ENCODE measurements at regions not wholly inside any gene's neighbourhood (a gene's known extent, or its start where the extent isn't known, plus 50 kb on each side); places are given as distances from the start of the nearest gene placed in this dataset.
A peak's percentile ranks its signal among the peaks of the same experiment; 100 is the strongest.

GRCh38 chr3:31235062-31235700 lies 297.5 kb upstream of the STT3B start:
- no peaks in the 10 kb centered on the region for H3K36me3 Mint-ChIP-seq (ENCODE audit: low read depth)
- H3K27ac Mint-ChIP-seq (ENCODE audit: unreplicated experiment), result peak overlapping the region; percentile 14
- no peaks in the 10 kb centered on the region for H3K9me3 Mint-ChIP-seq
- H3K4me3 Mint-ChIP-seq, result no peak overlapping the region
- no peaks in the 10 kb centered on the region for H3K27me3 Mint-ChIP-seq (ENCODE audit: low read depth)
- TF ChIP-seq, protein P1, sequence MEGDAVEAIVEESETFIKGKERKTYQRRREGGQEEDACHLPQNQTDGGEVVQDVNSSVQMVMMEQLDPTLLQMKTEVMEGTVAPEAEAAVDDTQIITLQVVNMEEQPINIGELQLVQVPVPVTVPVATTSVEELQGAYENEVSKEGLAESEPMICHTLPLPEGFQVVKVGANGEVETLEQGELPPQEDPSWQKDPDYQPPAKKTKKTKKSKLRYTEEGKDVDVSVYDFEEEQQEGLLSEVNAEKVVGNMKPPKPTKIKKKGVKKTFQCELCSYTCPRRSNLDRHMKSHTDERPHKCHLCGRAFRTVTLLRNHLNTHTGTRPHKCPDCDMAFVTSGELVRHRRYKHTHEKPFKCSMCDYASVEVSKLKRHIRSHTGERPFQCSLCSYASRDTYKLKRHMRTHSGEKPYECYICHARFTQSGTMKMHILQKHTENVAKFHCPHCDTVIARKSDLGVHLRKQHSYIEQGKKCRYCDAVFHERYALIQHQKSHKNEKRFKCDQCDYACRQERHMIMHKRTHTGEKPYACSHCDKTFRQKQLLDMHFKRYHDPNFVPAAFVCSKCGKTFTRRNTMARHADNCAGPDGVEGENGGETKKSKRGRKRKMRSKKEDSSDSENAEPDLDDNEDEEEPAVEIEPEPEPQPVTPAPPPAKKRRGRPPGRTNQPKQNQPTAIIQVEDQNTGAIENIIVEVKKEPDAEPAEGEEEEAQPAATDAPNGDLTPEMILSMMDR (conservative IDR thresholded peaks at IDR 0.05), result no peak
- no peaks in the 10 kb centered on the region for H3K4me1 Mint-ChIP-seq
- no peak for DNase-seq (ENCODE audit: low read depth, low spot score)

DNA sequence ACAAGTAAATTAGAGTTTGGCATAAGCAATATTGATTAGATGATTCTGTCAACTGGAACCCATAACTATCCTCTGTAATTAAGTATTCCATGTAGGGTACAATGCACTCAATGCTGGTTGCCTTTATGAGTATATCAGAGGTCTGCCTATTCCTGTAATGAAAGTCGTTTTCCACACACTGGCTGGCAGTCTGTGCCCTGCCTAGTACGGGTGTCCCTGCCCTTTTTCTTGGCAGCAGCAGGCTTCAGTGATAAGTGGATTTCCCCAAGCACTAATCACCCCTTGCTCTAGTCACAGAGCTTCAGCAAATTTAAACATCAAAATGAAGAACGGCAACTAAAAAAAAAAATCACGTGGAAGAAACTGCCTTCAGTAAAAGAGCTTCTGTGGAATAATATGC lies 294.8 kb upstream of the STT3B start:
- DNase-seq (ENCODE audit: low read depth, low spot score), result no peak
- Mint-ChIP-seq H3K36me3 (ENCODE audit: low read depth) (no peaks in the 10 kb centered on the region), H3K4me1 (no peaks in the 10 kb centered on the region), H3K9me3 (no peaks in the 10 kb centered on the region), H3K27me3 (ENCODE audit: low read depth) (no peaks in the 10 kb centered on the region), H3K4me3 (no peak overlapping the region), H3K27ac (ENCODE audit: unreplicated experiment) (no peak overlapping the region)
- TF ChIP-seq, protein P1 (conservative IDR thresholded peaks at IDR 0.05), result no peak

DNA sequence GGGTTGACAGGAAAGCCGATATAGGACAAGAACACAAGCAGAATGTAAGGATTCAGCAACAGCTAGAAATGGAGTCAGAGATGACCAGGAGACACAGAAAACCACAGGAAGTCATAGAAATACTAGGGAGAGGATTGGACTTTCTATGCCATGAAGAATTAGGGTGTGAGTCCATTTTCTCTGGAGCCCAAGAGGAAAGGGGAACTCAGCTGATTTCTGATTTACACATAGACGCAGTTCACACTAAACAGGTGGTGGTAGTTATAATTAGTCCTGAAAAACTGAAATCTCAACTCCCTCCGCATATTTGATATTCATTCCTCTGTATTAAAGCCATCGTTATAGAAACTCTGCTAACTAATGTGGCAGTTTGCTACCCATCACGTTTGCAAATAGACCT lies 292.7 kb upstream of the STT3B start:
- Mint-ChIP-seq H3K27ac (ENCODE audit: unreplicated experiment) (no peak overlapping the region), H3K4me3 (no peak overlapping the region), H3K9me3 (no peaks in the 10 kb centered on the region), H3K27me3 (ENCODE audit: low read depth) (no peaks in the 10 kb centered on the region), H3K4me1 (peaks cover 2% of the 10 kb centered on the region), H3K36me3 (ENCODE audit: low read depth) (no peaks in the 10 kb centered on the region)
- TF ChIP-seq, protein P1 (conservative IDR thresholded peaks at IDR 0.05), result no peak
- no peak for DNase-seq (ENCODE audit: low read depth, low spot score)

DNA sequence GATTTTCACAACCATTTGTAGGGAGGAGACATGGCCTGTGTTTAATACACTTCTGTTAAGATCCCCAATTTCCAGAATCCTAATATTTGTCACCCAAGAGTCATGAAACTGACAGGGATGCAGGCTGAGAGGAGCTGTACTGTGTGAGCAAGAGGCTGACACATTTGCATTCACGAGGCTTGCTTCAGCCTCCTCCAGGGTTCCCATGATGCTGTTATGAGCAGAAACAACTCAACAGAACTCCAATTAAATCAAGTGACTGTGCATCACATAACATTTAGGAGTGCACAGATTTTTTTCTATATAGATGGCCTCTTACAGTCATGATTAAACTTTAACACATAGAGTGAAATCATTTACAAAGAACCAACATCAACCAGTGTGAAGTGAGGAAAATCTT lies 292.3 kb upstream of the STT3B start:
- H3K36me3 Mint-ChIP-seq (ENCODE audit: low read depth), result no peaks in the 10 kb centered on the region
- H3K27ac Mint-ChIP-seq (ENCODE audit: unreplicated experiment), result no peak overlapping the region
- TF ChIP-seq, protein P1 (conservative IDR thresholded peaks at IDR 0.05), result no peak
- no peak for DNase-seq (ENCODE audit: low read depth, low spot score)
- H3K9me3 Mint-ChIP-seq, result no peaks in the 10 kb centered on the region
- H3K4me3 Mint-ChIP-seq, result no peak overlapping the region
- peaks cover 6% of the 10 kb centered on the region for H3K4me1 Mint-ChIP-seq
- H3K27me3 Mint-ChIP-seq (ENCODE audit: low read depth), result no peaks in the 10 kb centered on the region

GRCh38 chr3:31240874-31241273 lies 291.9 kb upstream of the STT3B start:
- Mint-ChIP-seq H3K4me3 (no peak overlapping the region), H3K27me3 (ENCODE audit: low read depth) (no peaks in the 10 kb centered on the region), H3K36me3 (ENCODE audit: low read depth) (no peaks in the 10 kb centered on the region), H3K27ac (ENCODE audit: unreplicated experiment) (no peak overlapping the region), H3K4me1 (peaks cover 8% of the 10 kb centered on the region), H3K9me3 (no peaks in the 10 kb centered on the region)
- TF ChIP-seq, protein P1 (conservative IDR thresholded peaks at IDR 0.05), result no peak
- DNase-seq (ENCODE audit: low read depth, low spot score), result no peak

Measured in neural crest cell (in vitro differentiated cells).